ENCODE measurements at regions not wholly inside any gene's neighbourhood (a gene's known extent, or its start where the extent isn't known, plus 50 kb on each side); places are given as distances from the start of the nearest gene placed in this dataset.

GRCh38 chr3:193865896-193866480, 270.0 kb upstream of the HES1 start:
- no peaks in the 10 kb centered on the region for H4K20me1 ChIP-seq (ENCODE audit: insufficient read depth)
- ChIA-PET CTCF (no interaction called here), RAD21 (ENCODE audit: low non-redundant PET in 1 of 2, low total read pairs in 2 of 2, uncharacterized antibody in 2 of 2, unreplicated experiment in 2 of 2) (no interaction called here), POLR2A (no interaction called here)
- no TSS peak for BruUV-seq (replicated peaks)
- H3K9me3 ChIP-seq (ENCODE audit: control insufficient read depth in 1 of 2, insufficient read depth in 1 of 2, low read depth in 1 of 2, low read length in 2 of 2), result no peaks in the 10 kb centered on the region
- peaks cover 24 to 75% of the 10 kb centered on the region in 2 experiments for H3K4me1 ChIP-seq (ENCODE audit: control insufficient read depth in 1 of 2, insufficient read depth in 2 of 2, low read length in 2 of 2)
- H3K27ac ChIP-seq (ENCODE audit: low read depth, low read length), result no peak overlapping the region
- H3K36me3 ChIP-seq (ENCODE audit: control insufficient read depth in 1 of 2, insufficient read depth in 2 of 2, low read length in 2 of 2), result no peaks in the 10 kb centered on the region
- H3K9ac ChIP-seq (ENCODE audit: low read length), result no peak overlapping the region
- no peaks in the 10 kb centered on the region for H3K79me2 ChIP-seq (ENCODE audit: insufficient read depth, low read length)
- DNase-seq (ENCODE audit: low read depth, low spot score), result no peak
- no peak overlapping the region for H3K4me2 ChIP-seq (ENCODE audit: low read length)
- no peak for ATAC-seq
- intact Hi-C loops (cut with micrococcal nuclease), result no loop called here
- no peak for TF ChIP-seq FOSL1 (IDR thresholded peaks at IDR 0.05; ENCODE audit: low read depth)
- TF ChIP-seq ZFX (IDR thresholded peaks at IDR 0.05), result no peak
- TF ChIP-seq JUND (IDR thresholded peaks at IDR 0.05), result no peak
- no peak for TF ChIP-seq ATF3 (IDR thresholded peaks at IDR 0.05)
- no peak overlapping the region for H3K4me3 ChIP-seq (replicated peaks in 1 of 2; ENCODE audit: low read depth in 1 of 2, low read length in 2 of 2)
- no peak overlapping the region for H2AFZ ChIP-seq (ENCODE audit: low read depth, low read length, poor library complexity, severe bottlenecking)
- no peaks in the 10 kb centered on the region; the same call in 1 of the 2 replicates for H3K27me3 ChIP-seq (ENCODE audit: insufficient read depth, low read length)
- no peaks in the 10 kb centered on the region for H3K9me2 ChIP-seq (ENCODE audit: insufficient read depth)

GRCh38 chr3:193868590-193868989, 267.4 kb upstream of the HES1 start:
- Histone ChIP-seq H3K4me2 (ENCODE audit: low read length) (peak overlapping the region; percentile 84), H4K20me1 (ENCODE audit: insufficient read depth) (no peaks in the 10 kb centered on the region), H3K9ac (ENCODE audit: low read length) (peak overlapping the region; percentile 64), H3K79me2 (ENCODE audit: insufficient read depth, low read length) (no peaks in the 10 kb centered on the region), H3K36me3 (ENCODE audit: control insufficient read depth in 1 of 2, insufficient read depth in 2 of 2, low read length in 2 of 2) (no peaks in the 10 kb centered on the region), H3K4me1 (ENCODE audit: control insufficient read depth in 1 of 2, insufficient read depth in 2 of 2, low read length in 2 of 2) (peaks cover 45 to 82% of the 10 kb centered on the region in 2 experiments), H3K9me3 (ENCODE audit: control insufficient read depth in 1 of 2, insufficient read depth in 1 of 2, low read depth in 1 of 2, low read length in 2 of 2) (no peaks in the 10 kb centered on the region), H3K9me2 (ENCODE audit: insufficient read depth) (no peaks in the 10 kb centered on the region), H2AFZ (ENCODE audit: low read depth, low read length, poor library complexity, severe bottlenecking) (no peak overlapping the region), H3K4me3 (replicated peaks in 1 of 2; ENCODE audit: low read depth in 1 of 2, low read length in 2 of 2) (no peak overlapping the region), H3K27ac (ENCODE audit: low read depth, low read length) (no peak overlapping the region), H3K27me3 (ENCODE audit: insufficient read depth, low read length) (no peaks in the 10 kb centered on the region; the same call in 1 of the 2 replicates)
- no peak for DNase-seq (ENCODE audit: low read depth, low spot score)
- no peak for ATAC-seq
- intact Hi-C loops (cut with micrococcal nuclease), result loop anchor here (2.0 kb wide), 1 partner anchor 40 kb away; no protein-coding TSS in a partner anchor
- CTCF ChIA-PET, result no interaction called here
- POLR2A ChIA-PET, result interaction anchor here (1.2 kb wide), 1 partner anchor 268 kb away, joined by 4 read pairs; the partner anchor contains the start of gene HES1
- RAD21 ChIA-PET (ENCODE audit: low non-redundant PET in 1 of 2, low total read pairs in 2 of 2, uncharacterized antibody in 2 of 2, unreplicated experiment in 2 of 2), result interaction anchor here in 1 of 2 experiments (0.7 kb wide), 1 partner anchor 273 kb away, joined by 3 read pairs; no protein-coding TSS in a partner anchor
- no TSS peak for BruUV-seq (replicated peaks)
- TF ChIP-seq YY1 (IDR thresholded peaks at IDR 0.05; ENCODE audit: extremely low read depth, insufficient replicate concordance, low read depth, low read length), result no peak
- TF ChIP-seq EGR1 (IDR thresholded peaks at IDR 0.05; ENCODE audit: low read depth), result no peak
- TF ChIP-seq CBX3 (IDR thresholded peaks at IDR 0.05; ENCODE audit: low read depth), result no peak
- TF ChIP-seq ELF1 (IDR thresholded peaks at IDR 0.05; ENCODE audit: borderline replicate concordance, low read depth), result no peak
- TF ChIP-seq ATF3 (IDR thresholded peaks at IDR 0.05), result no peak
- no peak for TF ChIP-seq CTCF (IDR thresholded peaks at IDR 0.05 in 2 of 3, conservative IDR thresholded peaks at IDR 0.05 in 1 of 3; ENCODE audit: borderline replicate concordance in 1 of 3, insufficient read depth in 1 of 3, low read depth in 2 of 3, low read length in 2 of 3)
- TF ChIP-seq POLR2AphosphoS5 (IDR thresholded peaks at IDR 0.05; ENCODE audit: low read depth, low read length), result no peak
- no peak for TF ChIP-seq REST (IDR thresholded peaks at IDR 0.05; ENCODE audit: low read depth)
